ENCODE measurements at regions not wholly inside any gene's neighbourhood (a gene's known extent, or its start where the extent isn't known, plus 50 kb on each side); places are given as distances from the start of the nearest gene placed in this dataset.

- TF ChIP-seq CTCF (IDR thresholded peaks at IDR 0.05): no peak
- Mint-ChIP-seq H3K27ac (ENCODE audit: unreplicated experiment) (no peak overlapping the region), H3K27me3 (ENCODE audit: low read depth) (no peaks in the 10 kb centered on the region), H3K36me3 (ENCODE audit: low read depth) (peaks cover 12% of the 10 kb centered on the region), H3K9me3 (ENCODE audit: low read depth) (peaks cover 18% of the 10 kb centered on the region), H3K4me3 (ENCODE audit: unreplicated experiment) (no peak overlapping the region), H3K4me1 (ENCODE audit: low read depth) (peaks cover 15% of the 10 kb centered on the region)
- no peak for DNase-seq (ENCODE audit: low spot score)
Measured at GRCh38 chr18:56108478-56109367, 520.7 kb upstream of the TCF4 start.

GRCh38 chr18:56107821-56108477, 520.0 kb upstream of the TCF4 start:
- Mint-ChIP-seq H3K27me3 (ENCODE audit: low read depth) (no peaks in the 10 kb centered on the region), H3K4me3 (ENCODE audit: unreplicated experiment) (no peak overlapping the region), H3K9me3 (ENCODE audit: low read depth) (peaks cover 26% of the 10 kb centered on the region), H3K27ac (ENCODE audit: unreplicated experiment) (no peak overlapping the region), H3K36me3 (ENCODE audit: low read depth) (peaks cover 15% of the 10 kb centered on the region), H3K4me1 (ENCODE audit: low read depth) (peaks cover 11% of the 10 kb centered on the region)
- no peak for TF ChIP-seq CTCF (IDR thresholded peaks at IDR 0.05)
- no peak for DNase-seq (ENCODE audit: low spot score)

- Mint-ChIP-seq H3K9me3 (ENCODE audit: low read depth) (peaks cover 22% of the 10 kb centered on the region), H3K4me3 (ENCODE audit: unreplicated experiment) (no peak overlapping the region), H3K27me3 (ENCODE audit: low read depth) (no peaks in the 10 kb centered on the region), H3K4me1 (ENCODE audit: low read depth) (no peaks in the 10 kb centered on the region), H3K36me3 (ENCODE audit: low read depth) (peaks cover 15% of the 10 kb centered on the region), H3K27ac (ENCODE audit: unreplicated experiment) (no peak overlapping the region)
- no peak for DNase-seq (ENCODE audit: low spot score)
- TF ChIP-seq CTCF (IDR thresholded peaks at IDR 0.05): no peak
Measured at GRCh38 chr18:56100090-56100722, 512.2 kb upstream of the TCF4 start.

DNA sequence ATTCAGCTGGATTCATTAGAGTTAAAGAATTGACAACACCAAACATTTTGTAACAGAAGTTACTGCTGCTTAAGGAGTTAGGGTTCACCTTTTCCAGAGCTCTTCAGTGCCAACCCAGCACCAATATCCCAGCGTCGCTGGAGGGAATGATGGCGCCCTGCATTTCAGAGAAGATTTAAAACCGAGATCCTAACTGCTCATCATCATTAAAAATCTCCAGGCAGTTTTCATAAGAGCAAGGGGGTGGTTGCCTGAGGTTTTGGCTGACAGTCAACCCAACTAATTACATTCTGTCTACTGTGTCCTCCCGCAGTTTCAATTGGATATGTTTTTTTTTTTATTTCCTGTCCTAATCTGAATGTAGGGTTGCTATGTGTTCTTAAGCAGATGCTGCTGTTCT, 509.6 kb upstream of the TCF4 start:
- Mint-ChIP-seq H3K4me1 (ENCODE audit: low read depth) (no peaks in the 10 kb centered on the region), H3K4me3 (ENCODE audit: unreplicated experiment) (no peak overlapping the region), H3K27me3 (ENCODE audit: low read depth) (no peaks in the 10 kb centered on the region), H3K36me3 (ENCODE audit: low read depth) (no peaks in the 10 kb centered on the region), H3K27ac (ENCODE audit: unreplicated experiment) (no peak overlapping the region), H3K9me3 (ENCODE audit: low read depth) (no peaks in the 10 kb centered on the region)
- DNase-seq (ENCODE audit: low spot score): no peak
- no peak for TF ChIP-seq CTCF (IDR thresholded peaks at IDR 0.05)

DNA sequence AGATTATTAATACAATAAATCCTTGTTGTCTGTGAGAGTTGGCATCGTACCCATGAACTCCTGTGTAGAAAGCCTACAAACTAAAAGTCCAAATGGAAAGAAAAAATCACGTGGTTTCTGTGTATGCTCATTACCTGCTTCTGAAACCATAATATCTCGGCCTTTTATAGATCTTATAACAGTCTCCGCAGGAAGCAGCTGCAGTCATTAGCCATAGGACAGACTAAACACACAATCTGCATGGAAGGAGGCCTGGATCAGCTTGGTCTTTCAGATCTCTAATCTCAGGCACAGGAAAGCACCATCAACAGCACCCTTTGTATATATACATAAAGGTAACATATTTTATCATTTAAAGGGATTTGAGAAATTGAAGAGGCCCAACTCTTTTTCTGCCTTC, 508.9 kb upstream of the TCF4 start:
- Mint-ChIP-seq H3K27me3 (ENCODE audit: low read depth) (no peaks in the 10 kb centered on the region), H3K27ac (ENCODE audit: unreplicated experiment) (no peak overlapping the region), H3K9me3 (ENCODE audit: low read depth) (no peaks in the 10 kb centered on the region), H3K4me3 (ENCODE audit: unreplicated experiment) (no peak overlapping the region), H3K36me3 (ENCODE audit: low read depth) (no peaks in the 10 kb centered on the region), H3K4me1 (ENCODE audit: low read depth) (no peaks in the 10 kb centered on the region)
- DNase-seq (ENCODE audit: low spot score): no peak
- TF ChIP-seq CTCF (IDR thresholded peaks at IDR 0.05): no peak
